ENCODE measurements at regions not wholly inside any gene's neighbourhood (a gene's known extent, or its start where the extent isn't known, plus 50 kb on each side); places are given as distances from the start of the nearest gene placed in this dataset.

- TF ChIP-seq, protein P1, sequence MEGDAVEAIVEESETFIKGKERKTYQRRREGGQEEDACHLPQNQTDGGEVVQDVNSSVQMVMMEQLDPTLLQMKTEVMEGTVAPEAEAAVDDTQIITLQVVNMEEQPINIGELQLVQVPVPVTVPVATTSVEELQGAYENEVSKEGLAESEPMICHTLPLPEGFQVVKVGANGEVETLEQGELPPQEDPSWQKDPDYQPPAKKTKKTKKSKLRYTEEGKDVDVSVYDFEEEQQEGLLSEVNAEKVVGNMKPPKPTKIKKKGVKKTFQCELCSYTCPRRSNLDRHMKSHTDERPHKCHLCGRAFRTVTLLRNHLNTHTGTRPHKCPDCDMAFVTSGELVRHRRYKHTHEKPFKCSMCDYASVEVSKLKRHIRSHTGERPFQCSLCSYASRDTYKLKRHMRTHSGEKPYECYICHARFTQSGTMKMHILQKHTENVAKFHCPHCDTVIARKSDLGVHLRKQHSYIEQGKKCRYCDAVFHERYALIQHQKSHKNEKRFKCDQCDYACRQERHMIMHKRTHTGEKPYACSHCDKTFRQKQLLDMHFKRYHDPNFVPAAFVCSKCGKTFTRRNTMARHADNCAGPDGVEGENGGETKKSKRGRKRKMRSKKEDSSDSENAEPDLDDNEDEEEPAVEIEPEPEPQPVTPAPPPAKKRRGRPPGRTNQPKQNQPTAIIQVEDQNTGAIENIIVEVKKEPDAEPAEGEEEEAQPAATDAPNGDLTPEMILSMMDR (IDR thresholded peaks at IDR 0.05) = no peak
- Histone ChIP-seq H3K9me3 (no peaks in the 10 kb centered on the region), H3K4me1 (no peaks in the 10 kb centered on the region), H3K27me3 (no peaks in the 10 kb centered on the region), H3K27ac (no peak overlapping the region), H3K36me3 (no peaks in the 10 kb centered on the region), H3K4me3 (no peak overlapping the region)
- no peak for DNase-seq
- intact Hi-C loops (cut with DNase I; ENCODE audit: low total_unique reads) = no loop called here
Observed at GRCh38 chr2:192741889-192742288, 547.2 kb upstream of the TMEFF2 start.

- H3K27me3 ChIP-seq = no peaks in the 10 kb centered on the region
- H3K4me1 ChIP-seq = no peaks in the 10 kb centered on the region
- TF ChIP-seq, protein P1 (IDR thresholded peaks at IDR 0.05) = no peak
- no peak for DNase-seq
- no peaks in the 10 kb centered on the region for H3K9me3 ChIP-seq
- no peak overlapping the region for H3K27ac ChIP-seq
- intact Hi-C loops (cut with DNase I; ENCODE audit: low total_unique reads) = no loop called here
- no peaks in the 10 kb centered on the region for H3K36me3 ChIP-seq
- H3K4me3 ChIP-seq = no peak overlapping the region
Observed at GRCh38 chr2:192735447-192735846, 540.7 kb upstream of the TMEFF2 start.

DNA sequence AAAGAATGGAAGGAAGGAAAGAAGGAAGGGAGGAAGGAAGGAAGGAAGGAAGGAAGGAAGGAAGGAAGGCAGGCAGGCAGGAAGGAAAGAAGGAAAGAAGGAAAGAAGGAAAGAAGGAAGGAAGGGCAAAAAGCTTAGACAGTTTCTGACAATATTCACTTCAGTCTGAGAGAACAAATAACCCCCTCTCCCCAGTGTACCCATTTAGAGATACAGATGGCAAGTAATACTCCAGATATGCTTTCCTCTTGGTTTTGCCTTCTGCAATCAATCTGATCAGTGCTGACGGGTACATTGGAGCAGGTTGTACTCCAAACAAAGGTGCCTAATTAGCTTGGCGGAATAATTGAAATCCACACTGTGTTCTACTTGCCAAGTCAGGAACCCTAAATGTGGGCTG lies 534.6 kb upstream of the TMEFF2 start:
- DNase-seq = no peak
- Histone ChIP-seq H3K27me3 (no peaks in the 10 kb centered on the region), H3K4me3 (no peak overlapping the region), H3K4me1 (no peaks in the 10 kb centered on the region), H3K36me3 (no peaks in the 10 kb centered on the region), H3K27ac (no peak overlapping the region), H3K9me3 (no peaks in the 10 kb centered on the region)
- intact Hi-C loops (cut with DNase I; ENCODE audit: low total_unique reads) = no loop called here
- TF ChIP-seq, protein P1 (IDR thresholded peaks at IDR 0.05) = no peak

GRCh38 chr2:192725991-192726390 lies 531.3 kb upstream of the TMEFF2 start:
- Histone ChIP-seq H3K27ac (no peak overlapping the region), H3K4me3 (no peak overlapping the region), H3K27me3 (no peaks in the 10 kb centered on the region), H3K4me1 (no peaks in the 10 kb centered on the region), H3K36me3 (no peaks in the 10 kb centered on the region), H3K9me3 (no peaks in the 10 kb centered on the region)
- intact Hi-C loops (cut with DNase I; ENCODE audit: low total_unique reads) = no loop called here
- TF ChIP-seq, protein P1 (IDR thresholded peaks at IDR 0.05) = no peak
- DNase-seq = no peak

DNA sequence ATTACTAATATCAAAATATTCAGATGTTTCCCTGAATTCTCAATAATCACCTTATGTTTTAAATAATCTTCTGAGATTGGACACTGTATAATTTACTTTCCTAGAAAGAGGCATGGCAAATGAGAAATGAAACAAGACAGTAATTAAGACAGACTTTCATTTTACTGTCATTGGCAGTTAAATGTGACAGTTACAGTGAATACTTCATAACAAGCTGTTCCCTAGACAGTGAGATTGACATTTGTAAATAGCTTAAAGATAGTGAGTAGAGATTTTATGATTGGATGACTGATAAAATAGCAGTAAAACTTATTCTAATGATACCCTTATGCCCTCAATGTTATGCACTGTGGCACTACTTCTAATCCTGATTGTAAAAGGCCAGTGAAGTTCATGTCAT lies 524.9 kb upstream of the TMEFF2 start:
- Histone ChIP-seq H3K36me3 (no peaks in the 10 kb centered on the region), H3K27ac (no peak overlapping the region), H3K4me3 (no peak overlapping the region), H3K4me1 (no peaks in the 10 kb centered on the region), H3K9me3 (no peaks in the 10 kb centered on the region), H3K27me3 (no peaks in the 10 kb centered on the region)
- TF ChIP-seq, protein P1 (IDR thresholded peaks at IDR 0.05) = no peak
- intact Hi-C loops (cut with DNase I; ENCODE audit: low total_unique reads) = no loop called here
- no peak for DNase-seq

DNA sequence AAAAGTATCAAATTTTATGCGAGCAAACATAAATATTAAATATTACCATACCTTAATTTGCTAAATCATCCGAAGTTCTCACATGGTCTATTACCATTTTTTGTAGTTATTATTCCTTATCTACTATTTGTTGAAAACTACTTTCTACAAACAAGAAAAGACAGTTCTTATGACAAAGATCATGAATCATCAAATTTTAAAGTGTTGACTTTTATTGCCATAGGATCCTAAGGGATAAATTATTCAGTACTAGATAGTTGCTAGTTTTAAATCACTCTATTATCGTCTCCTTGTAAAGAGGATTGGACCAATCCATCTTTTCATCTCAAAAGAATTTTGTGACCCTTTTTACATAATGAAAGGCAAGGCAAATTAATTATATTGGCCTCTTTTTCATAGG lies 523.6 kb upstream of the TMEFF2 start:
- Histone ChIP-seq H3K4me3 (no peak overlapping the region), H3K9me3 (no peaks in the 10 kb centered on the region), H3K27me3 (no peaks in the 10 kb centered on the region), H3K4me1 (no peaks in the 10 kb centered on the region), H3K36me3 (no peaks in the 10 kb centered on the region), H3K27ac (no peak overlapping the region)
- DNase-seq = no peak
- TF ChIP-seq, protein P1 (IDR thresholded peaks at IDR 0.05) = no peak
- intact Hi-C loops (cut with DNase I; ENCODE audit: low total_unique reads) = no loop called here

All from tibial artery (tissue), 4 donors.